WTC11 (cell line): ENCODE measurements at regions not wholly inside any gene's neighbourhood (a gene's known extent, or its start where the extent isn't known, plus 50 kb on each side); places are given as distances from the start of the nearest gene placed in this dataset.

Source experiments
- ATAC-seq: fragments of 200-7000 bp; cut with Tn5 transposase; 2 replicates; pipeline ENCODE4 v1.10.0; 2021; ENCODE audit warnings: mild to moderate bottlenecking, moderate library complexity
- CTCF ChIA-PET: fragments of 300-600 bp; sonication (Branson Sonifier 250); formaldehyde crosslinking; loops from one replicate; lab custom pipeline; 2021; ENCODE audit warnings: antibody characterized with exemption; lab: Charles Lee
- POLR2A ChIA-PET: fragments of 350-600 bp; sonication (Branson Sonifier 250); formaldehyde crosslinking; loops from one replicate; lab custom pipeline; 2021; ENCODE audit warnings: antibody characterized with exemption; lab: Charles Lee
- DNase-seq: peaks from one replicate; pipeline ENCODE4 v3.0.0; 2021; ENCODE audit warnings: low spot score
- H3K27ac Mint-ChIP-seq: 2 replicates; pipeline ENCODE4 v1.8.0; 2021; ENCODE audit warnings: mixed read lengths
- H3K27me3 Mint-ChIP-seq: 2 replicates; pipeline ENCODE4 v1.8.0; 2021; ENCODE audit warnings: low read depth, mild to moderate bottlenecking, moderate library complexity, mixed read lengths
- H3K36me3 Mint-ChIP-seq: 2 replicates; pipeline ENCODE4 v1.8.0; 2021; ENCODE audit warnings: mixed read lengths
- H3K4me1 Mint-ChIP-seq: 2 replicates; pipeline ENCODE4 v1.8.0; 2022; ENCODE audit warnings: mixed read lengths
- H3K4me3 Mint-ChIP-seq: 2 replicates; pipeline ENCODE4 v1.8.0; 2021; ENCODE audit warnings: mild to moderate bottlenecking, moderate library complexity, mixed read lengths
- H3K9me3 Mint-ChIP-seq: 2 replicates; pipeline ENCODE4 v1.8.0; 2021; ENCODE audit warnings: mixed read lengths
- CBFB ChIP-seq: sonication (generic); formaldehyde crosslinking; IDR thresholded peaks from 2 replicates; pipeline ENCODE4 v1.8.1; 2022; ENCODE audit warnings: mild to moderate bottlenecking, low read depth, missing genetic modification reagents
- ETV6 ChIP-seq: sonication (generic); formaldehyde crosslinking; IDR thresholded peaks from 2 replicates; pipeline ENCODE4 v1.8.1; 2022; ENCODE audit warnings: mild to moderate bottlenecking, missing genetic modification reagents
- FOXK1 ChIP-seq: sonication (generic); formaldehyde crosslinking; IDR thresholded peaks from 2 replicates; pipeline ENCODE4 v1.8.0; 2022; ENCODE audit warnings: mild to moderate bottlenecking, moderate library complexity, missing genetic modification reagents
- GABPB1 ChIP-seq: sonication (generic); formaldehyde crosslinking; IDR thresholded peaks from 2 replicates; pipeline ENCODE4 v1.8.1; 2023; ENCODE audit warnings: mild to moderate bottlenecking, missing genetic modification reagents
- NFE2L1 ChIP-seq: sonication (generic); formaldehyde crosslinking; IDR thresholded peaks from 2 replicates; pipeline ENCODE4 v1.8.1; 2023; ENCODE audit warnings: missing genetic modification reagents
- NR2C2 ChIP-seq: sonication (generic); formaldehyde crosslinking; IDR thresholded peaks from 2 replicates; pipeline ENCODE4 v1.8.0; 2022; ENCODE audit warnings: mild to moderate bottlenecking, missing genetic modification reagents
- NR3C1 ChIP-seq: sonication (generic); formaldehyde crosslinking; conservative IDR thresholded peaks from 2 replicates; pipeline ENCODE4 v1.8.1; 2023; ENCODE audit warnings: low read depth, mild to moderate bottlenecking, missing genetic modification reagents
- RORB ChIP-seq: fragments of 250-450 bp; sonication (Bioruptor Pico); IDR thresholded peaks from 2 replicates; pipeline ENCODE4 v1.9.0; 2021; ENCODE audit warnings: mild to moderate bottlenecking
- SMAD3 ChIP-seq: sonication (generic); formaldehyde crosslinking; IDR thresholded peaks from 2 replicates; pipeline ENCODE4 v1.8.0; 2022; ENCODE audit warnings: missing genetic modification reagents, mild to moderate bottlenecking, borderline replicate concordance
- SP1 ChIP-seq: sonication (generic); formaldehyde crosslinking; conservative IDR thresholded peaks from 2 replicates; pipeline ENCODE4 v1.8.1; 2022; ENCODE audit warnings: missing genetic modification reagents
- TCF7 ChIP-seq: sonication (generic); formaldehyde crosslinking; IDR thresholded peaks from 2 replicates; pipeline ENCODE4 v1.8.0; 2022; ENCODE audit warnings: mild to moderate bottlenecking, low read depth, missing genetic modification reagents, moderate library complexity
- TEAD1 ChIP-seq: sonication (generic); formaldehyde crosslinking; IDR thresholded peaks from 2 replicates; pipeline ENCODE4 v1.8.0; 2022; ENCODE audit warnings: mild to moderate bottlenecking, missing genetic modification reagents
- TP53 ChIP-seq: sonication (generic); formaldehyde crosslinking; IDR thresholded peaks from 2 replicates; pipeline ENCODE4 v1.8.1; 2023; ENCODE audit warnings: mild to moderate bottlenecking, missing genetic modification reagents
- ZNF121 ChIP-seq: sonication (generic); formaldehyde crosslinking; IDR thresholded peaks from 2 replicates; pipeline ENCODE4 v1.8.0; 2023; ENCODE audit warnings: missing genetic modification reagents
- ZNF138 ChIP-seq: sonication (generic); formaldehyde crosslinking; conservative IDR thresholded peaks from 2 replicates; pipeline ENCODE4 v1.8.1; 2022; ENCODE audit warnings: mild to moderate bottlenecking, moderate library complexity, missing genetic modification reagents
- ZNF263 ChIP-seq: sonication (generic); formaldehyde crosslinking; IDR thresholded peaks from 2 replicates; pipeline ENCODE4 v1.8.1; 2022; ENCODE audit warnings: low read depth, mild to moderate bottlenecking, moderate library complexity, missing genetic modification reagents
- ZNF423 ChIP-seq: fragments of 250-450 bp; sonication (Bioruptor Pico); IDR thresholded peaks from 2 replicates; pipeline ENCODE4 v2.1.2; 2022; ENCODE audit warnings: mild to moderate bottlenecking, moderate library complexity
- TF ChIP-seq, protein P1 (sequence below): sonication (generic); formaldehyde crosslinking; conservative IDR thresholded peaks from 2 replicates; pipeline ENCODE4 v1.8.1; 2022; ENCODE audit warnings: mild to moderate bottlenecking, missing genetic modification reagents
- TF ChIP-seq, protein P2 (sequence below): sonication (generic); formaldehyde crosslinking; IDR thresholded peaks from 2 replicates; pipeline ENCODE4 v1.8.1; 2023; ENCODE audit warnings: mild to moderate bottlenecking, missing genetic modification reagents
- TF ChIP-seq, protein P3 (sequence below): fragments of 250-450 bp; sonication (Bioruptor Pico); IDR thresholded peaks from 2 replicates; pipeline ENCODE4 v1.9.0; 2021; ENCODE audit warnings: mild to moderate bottlenecking, borderline replicate concordance
- TF ChIP-seq, protein P4 (sequence below): fragments of 250-450 bp; sonication (Bioruptor Pico); IDR thresholded peaks from 2 replicates; pipeline ENCODE4 v1.9.0; 2021; ENCODE audit warnings: moderate library complexity, mild to moderate bottlenecking, inconsistent platforms, borderline replicate concordance

- no peak for TF ChIP-seq TEAD1
- no peak for TF ChIP-seq NR2C2
- no peak for TF ChIP-seq NR3C1 (CRISPR knock-in tag)
- TF ChIP-seq, protein P1, sequence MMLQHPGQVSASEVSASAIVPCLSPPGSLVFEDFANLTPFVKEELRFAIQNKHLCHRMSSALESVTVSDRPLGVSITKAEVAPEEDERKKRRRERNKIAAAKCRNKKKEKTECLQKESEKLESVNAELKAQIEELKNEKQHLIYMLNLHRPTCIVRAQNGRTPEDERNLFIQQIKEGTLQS = no peak
- no peak for TF ChIP-seq ZNF138 (CRISPR knock-in tag)
- no peak for TF ChIP-seq RORB (CRISPR knock-in tag)
- no peak for TF ChIP-seq ZNF121 (CRISPR knock-in tag)
- TF ChIP-seq, protein P2, sequence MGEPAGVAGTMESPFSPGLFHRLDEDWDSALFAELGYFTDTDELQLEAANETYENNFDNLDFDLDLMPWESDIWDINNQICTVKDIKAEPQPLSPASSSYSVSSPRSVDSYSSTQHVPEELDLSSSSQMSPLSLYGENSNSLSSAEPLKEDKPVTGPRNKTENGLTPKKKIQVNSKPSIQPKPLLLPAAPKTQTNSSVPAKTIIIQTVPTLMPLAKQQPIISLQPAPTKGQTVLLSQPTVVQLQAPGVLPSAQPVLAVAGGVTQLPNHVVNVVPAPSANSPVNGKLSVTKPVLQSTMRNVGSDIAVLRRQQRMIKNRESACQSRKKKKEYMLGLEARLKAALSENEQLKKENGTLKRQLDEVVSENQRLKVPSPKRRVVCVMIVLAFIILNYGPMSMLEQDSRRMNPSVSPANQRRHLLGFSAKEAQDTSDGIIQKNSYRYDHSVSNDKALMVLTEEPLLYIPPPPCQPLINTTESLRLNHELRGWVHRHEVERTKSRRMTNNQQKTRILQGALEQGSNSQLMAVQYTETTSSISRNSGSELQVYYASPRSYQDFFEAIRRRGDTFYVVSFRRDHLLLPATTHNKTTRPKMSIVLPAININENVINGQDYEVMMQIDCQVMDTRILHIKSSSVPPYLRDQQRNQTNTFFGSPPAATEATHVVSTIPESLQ = no peak
- no peak for TF ChIP-seq GABPB1 (CRISPR knock-in tag)
- TF ChIP-seq TCF7 (CRISPR knock-in tag) = no peak
- TF ChIP-seq NFE2L1 (CRISPR knock-in tag) = no peak
- TF ChIP-seq, protein P3, sequence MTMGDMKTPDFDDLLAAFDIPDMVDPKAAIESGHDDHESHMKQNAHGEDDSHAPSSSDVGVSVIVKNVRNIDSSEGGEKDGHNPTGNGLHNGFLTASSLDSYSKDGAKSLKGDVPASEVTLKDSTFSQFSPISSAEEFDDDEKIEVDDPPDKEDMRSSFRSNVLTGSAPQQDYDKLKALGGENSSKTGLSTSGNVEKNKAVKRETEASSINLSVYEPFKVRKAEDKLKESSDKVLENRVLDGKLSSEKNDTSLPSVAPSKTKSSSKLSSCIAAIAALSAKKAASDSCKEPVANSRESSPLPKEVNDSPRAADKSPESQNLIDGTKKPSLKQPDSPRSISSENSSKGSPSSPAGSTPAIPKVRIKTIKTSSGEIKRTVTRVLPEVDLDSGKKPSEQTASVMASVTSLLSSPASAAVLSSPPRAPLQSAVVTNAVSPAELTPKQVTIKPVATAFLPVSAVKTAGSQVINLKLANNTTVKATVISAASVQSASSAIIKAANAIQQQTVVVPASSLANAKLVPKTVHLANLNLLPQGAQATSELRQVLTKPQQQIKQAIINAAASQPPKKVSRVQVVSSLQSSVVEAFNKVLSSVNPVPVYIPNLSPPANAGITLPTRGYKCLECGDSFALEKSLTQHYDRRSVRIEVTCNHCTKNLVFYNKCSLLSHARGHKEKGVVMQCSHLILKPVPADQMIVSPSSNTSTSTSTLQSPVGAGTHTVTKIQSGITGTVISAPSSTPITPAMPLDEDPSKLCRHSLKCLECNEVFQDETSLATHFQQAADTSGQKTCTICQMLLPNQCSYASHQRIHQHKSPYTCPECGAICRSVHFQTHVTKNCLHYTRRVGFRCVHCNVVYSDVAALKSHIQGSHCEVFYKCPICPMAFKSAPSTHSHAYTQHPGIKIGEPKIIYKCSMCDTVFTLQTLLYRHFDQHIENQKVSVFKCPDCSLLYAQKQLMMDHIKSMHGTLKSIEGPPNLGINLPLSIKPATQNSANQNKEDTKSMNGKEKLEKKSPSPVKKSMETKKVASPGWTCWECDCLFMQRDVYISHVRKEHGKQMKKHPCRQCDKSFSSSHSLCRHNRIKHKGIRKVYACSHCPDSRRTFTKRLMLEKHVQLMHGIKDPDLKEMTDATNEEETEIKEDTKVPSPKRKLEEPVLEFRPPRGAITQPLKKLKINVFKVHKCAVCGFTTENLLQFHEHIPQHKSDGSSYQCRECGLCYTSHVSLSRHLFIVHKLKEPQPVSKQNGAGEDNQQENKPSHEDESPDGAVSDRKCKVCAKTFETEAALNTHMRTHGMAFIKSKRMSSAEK (CRISPR knock-in tag) = no peak
- TF ChIP-seq, protein P4, sequence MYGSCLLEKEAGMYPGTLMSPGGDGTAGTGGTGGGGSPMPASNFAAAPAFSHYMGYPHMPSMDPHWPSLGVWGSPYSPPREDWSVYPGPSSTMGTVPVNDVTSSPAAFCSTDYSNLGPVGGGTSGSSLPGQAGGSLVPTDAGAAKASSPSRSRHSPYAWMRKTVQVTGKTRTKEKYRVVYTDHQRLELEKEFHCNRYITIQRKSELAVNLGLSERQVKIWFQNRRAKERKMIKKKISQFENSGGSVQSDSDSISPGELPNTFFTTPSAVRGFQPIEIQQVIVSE (CRISPR knock-in tag) = no peak
- no peak for TF ChIP-seq ZNF263 (CRISPR knock-in tag)
- no peak for TF ChIP-seq ETV6 (CRISPR knock-in tag)
- Mint-ChIP-seq H3K27ac (peak overlapping the region; percentile 26; the same call in 1 of the 2 replicates), H3K36me3 (no peaks in the 10 kb centered on the region), H3K4me1 (no peaks in the 10 kb centered on the region), H3K4me3 (no peak overlapping the region), H3K9me3 (no peaks in the 10 kb centered on the region), H3K27me3 (no peaks in the 10 kb centered on the region)
- POLR2A ChIA-PET = no interaction called here
- CTCF ChIA-PET = no interaction called here
- no peak for DNase-seq
- ATAC-seq = no peak
Measured at GRCh38 chr11:19442554-19442910, 201.8 kb upstream of the E2F8 start.

DNA sequence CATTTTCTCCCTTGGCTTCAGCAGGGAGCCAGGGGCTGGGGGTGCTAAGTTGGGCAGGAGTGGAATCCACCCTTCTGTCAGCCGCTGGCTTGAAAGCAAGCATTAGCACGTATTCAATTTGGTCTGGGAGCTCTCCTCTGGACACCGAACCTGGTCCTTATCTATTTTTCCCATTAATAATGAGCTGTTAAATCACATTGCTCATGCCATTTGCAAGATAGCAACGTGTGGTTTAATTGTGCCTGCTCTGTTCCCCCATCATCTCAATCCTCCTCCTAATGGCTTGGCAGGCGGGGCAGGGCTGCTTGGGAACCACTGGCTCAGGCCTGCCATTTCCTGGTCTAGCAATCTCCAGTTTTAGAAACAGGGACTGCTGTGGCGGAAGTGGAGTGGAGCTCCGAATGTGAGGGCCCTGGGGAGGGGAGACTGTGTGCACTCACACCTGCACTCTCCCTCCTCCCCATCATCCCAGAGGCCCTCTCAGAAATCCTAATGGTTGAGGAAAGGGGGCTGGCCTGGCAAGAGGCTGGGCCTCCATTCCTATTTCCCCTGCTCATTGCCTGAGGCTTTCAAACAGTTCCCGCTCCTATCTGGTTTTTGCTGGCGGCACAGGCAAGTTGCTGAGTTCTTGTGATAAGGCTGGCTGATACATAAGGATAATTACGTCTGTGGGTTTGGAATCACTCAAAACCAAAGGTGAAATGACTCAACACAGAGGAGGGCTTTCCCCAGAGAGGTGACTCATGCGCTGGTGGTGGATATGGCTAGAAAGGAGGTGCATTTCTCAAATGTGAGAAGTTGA is 201.2 kb upstream of the E2F8 start:
- no peak for DNase-seq
- CTCF ChIA-PET = no interaction called here
- H3K4me1 Mint-ChIP-seq = no peaks in the 10 kb centered on the region
- H3K9me3 Mint-ChIP-seq = no peaks in the 10 kb centered on the region
- ATAC-seq = no peak
- H3K27ac Mint-ChIP-seq = peak overlapping the region; percentile 26; the same call in 1 of the 2 replicates
- no peaks in the 10 kb centered on the region for H3K36me3 Mint-ChIP-seq
- no peaks in the 10 kb centered on the region for H3K27me3 Mint-ChIP-seq
- H3K4me3 Mint-ChIP-seq = no peak overlapping the region
- POLR2A ChIA-PET = no interaction called here
- no peak for TF ChIP-seq ZNF423 (CRISPR knock-in tag)
- TF ChIP-seq TP53 = no peak
- TF ChIP-seq FOXK1 (CRISPR knock-in tag) = no peak
- no peak for TF ChIP-seq ETV6 (CRISPR knock-in tag)
- TF ChIP-seq CBFB (CRISPR knock-in tag) = no peak
- TF ChIP-seq SMAD3 (CRISPR knock-in tag) = no peak
- no peak for TF ChIP-seq SP1 (CRISPR knock-in tag)
- TF ChIP-seq, all 79 proteins: peak for 0
